ENCODE measurements at regions not wholly inside any gene's neighbourhood (a gene's known extent, or its start where the extent isn't known, plus 50 kb on each side); places are given as distances from the start of the nearest gene placed in this dataset.

GRCh38 chr2:239770246-239770639 is 254.9 kb downstream of the NDUFA10 start:
- no peak overlapping the region for H2AFZ ChIP-seq (ENCODE audit: low read depth, low read length)
- H3K27ac ChIP-seq (ENCODE audit: insufficient read depth, low read depth, low read length): no peak overlapping the region
- no peak overlapping the region for H3K4me3 ChIP-seq (replicated peaks in 1 of 3; ENCODE audit: insufficient read depth in 1 of 3, low read depth in 1 of 3, low read length in 3 of 3)
- CTCF ChIA-PET: no interaction called here
- H3K27me3 ChIP-seq (ENCODE audit: control insufficient read depth in 2 of 2, insufficient read depth in 2 of 2, low read length in 2 of 2): no peaks in the 10 kb centered on the region
- BruUV-seq (replicated peaks): no TSS peak
- FAIRE-seq (no peak), DNase-seq (ENCODE audit: low read depth, low spot score) (no peak)
- H3K9ac ChIP-seq (replicated peaks; ENCODE audit: extremely low read depth, insufficient read depth, low read length): no peak overlapping the region
- no peak overlapping the region for H3K4me2 ChIP-seq (ENCODE audit: insufficient read depth, low read length)
- H3K4me1 ChIP-seq (ENCODE audit: control insufficient read depth, extremely low read depth, insufficient read depth, low read length): no peaks in the 10 kb centered on the region
- H3K36me3 ChIP-seq (ENCODE audit: control insufficient read depth in 2 of 2, extremely low read depth in 1 of 2, insufficient read depth in 2 of 2, low read length in 2 of 2): no peaks in the 10 kb centered on the region
- intact Hi-C loops (cut with micrococcal nuclease) (no loop called here), dilution Hi-C loops (cut with MboI; ENCODE audit: extremely low pct_ligation_motif_present, low sequenced_read_pairs) (no loop called here)
- H3K9me3 ChIP-seq (replicated peaks; ENCODE audit: control insufficient read depth, insufficient read depth, low read length): peaks cover 5% of the 10 kb centered on the region
- TF ChIP-seq CTCF (IDR thresholded peaks at IDR 0.05; ENCODE audit: extremely low read depth in 1 of 2, insufficient read depth in 1 of 2, low read depth in 1 of 2, low read length in 2 of 2) (no peak), FOS (IDR thresholded peaks at IDR 0.05; ENCODE audit: borderline replicate concordance, insufficient read depth, low read length) (no peak), POLR2A (IDR thresholded peaks at IDR 0.05; ENCODE audit: low read depth, low read length) (no peak), GATA2 (IDR thresholded peaks at IDR 0.05; ENCODE audit: insufficient read depth, insufficient read length, low read depth, low read length) (no peak), EZH2 (IDR thresholded peaks at IDR 0.05; ENCODE audit: borderline replicate concordance, low read depth, low read length, severe bottlenecking) (no peak), MAX (IDR thresholded peaks at IDR 0.05; ENCODE audit: insufficient read depth, insufficient read length) (no peak), JUN (IDR thresholded peaks at IDR 0.05; ENCODE audit: borderline replicate concordance, insufficient read depth, insufficient read length, low read depth) (no peak), MYC (IDR thresholded peaks at IDR 0.05; ENCODE audit: low read depth, low read length) (no peak), POLR2AphosphoS5 (IDR thresholded peaks at IDR 0.05; ENCODE audit: insufficient read depth, low read depth, low read length) (no peak)
- H3K79me2 ChIP-seq (ENCODE audit: control insufficient read depth, insufficient read depth, low read length): no peaks in the 10 kb centered on the region
- no peaks in the 10 kb centered on the region for H4K20me1 ChIP-seq (replicated peaks; ENCODE audit: control insufficient read depth, extremely low read depth, insufficient read depth, low read length)
- POLR2A ChIA-PET: no interaction called here
- no peaks in the 10 kb centered on the region for H3K9me1 ChIP-seq (replicated peaks; ENCODE audit: control insufficient read depth, extremely low read depth, insufficient read depth, low read length)
